HCT116 (cell line): ENCODE measurements at regions not wholly inside any gene's neighbourhood (a gene's known extent, or its start where the extent isn't known, plus 50 kb on each side); places are given as distances from the start of the nearest gene placed in this dataset.
"Not testable (repeated sequence)": the region's sequence is repeated elsewhere in the genome, so short reads cannot be mapped to it uniquely, and the experiment has no call there.

Source experiments
- ATAC-seq: fragments of 200-7000 bp; cut with Tn5 transposase; 2 replicates; pipeline ENCODE4 v1.9.1; 2020; ENCODE audit warnings: mild to moderate bottlenecking, moderate library complexity
- BruUV-seq: library from RNA; stranded (reverse); fragments of 400-500 nt; replicated peaks from 2 replicates; lab custom pipeline; 2021; lab: Mats Ljungman, UMichigan
- CTCF ChIA-PET: fragments of 300-600 bp; sonication (Branson Sonifier 250); formaldehyde crosslinking; loops from one replicate; lab custom pipeline; 2021; ENCODE audit warnings: antibody characterized with exemption; lab: Charles Lee
- POLR2A ChIA-PET: fragments of 300-600, 350-600 bp; sonication (Branson Sonifier 250); formaldehyde crosslinking; loops from one replicate; lab custom pipeline; 2021; ENCODE audit warnings: antibody characterized with exemption; lab: Charles Lee
- RAD21 ChIA-PET, 2 experiments: fragments of 300-600 bp; sonication (Branson Sonifier 250); formaldehyde crosslinking; loops; one replicate each; lab custom pipeline; 2023; ENCODE audit warnings: low total read pairs in 2 of 2; ENCODE audit not compliant: uncharacterized antibody in 2 of 2, unreplicated experiment in 2 of 2, low non-redundant PET in 1 of 2; lab: Charles Lee
- DNase-seq: peaks from one replicate; pipeline ENCODE4 v3.0.0-alpha.2; 2010; ENCODE audit warnings: low read depth, low spot score
- H2AFZ ChIP-seq: fragments of 200-600 bp; shearing (Covaris generic), sonication (generic); 2 replicates; pipeline ENCODE4 v1.6.1; 2017; ENCODE audit warnings: low read depth, mixed run types, mixed read lengths, antibody characterized with exemption, low read length; ENCODE audit not compliant: poor library complexity, severe bottlenecking
- H3K27ac ChIP-seq: 2 replicates; pipeline ENCODE4 v1.5.1; 2012; ENCODE audit warnings: low read depth, low read length
- H3K27me3 ChIP-seq: fragments of 200-600 bp; sonication (generic); 2 replicates; pipeline ENCODE4 v1.6.1; 2016; ENCODE audit warnings: mixed run types, low read length, mixed read lengths; ENCODE audit not compliant: insufficient read depth
- H3K36me3 ChIP-seq, 2 experiments: fragments of 200-500 bp in 1 of 2; fragments of 200-600 bp in 1 of 2; sonication (Bioruptor generic) in 1 of 2; sonication (generic) in 1 of 2; 2 replicates each; pipeline versions ENCODE4 v1.5.1 to v1.6.1; 2014 to 2016; ENCODE audit warnings: low read length in 2 of 2, inconsistent platforms in 1 of 2, mixed read lengths in 1 of 2, mixed run types in 1 of 2; ENCODE audit not compliant: insufficient read depth in 2 of 2, control insufficient read depth in 1 of 2
- H3K4me1 ChIP-seq, 2 experiments: fragments of 200-600 bp in 1 of 2; sonication (generic) in 1 of 2; 2 replicates each; pipeline versions ENCODE4 v1.5.1 to v1.6.1; 2012 to 2017; ENCODE audit warnings: low read length in 2 of 2, inconsistent platforms in 1 of 2, mild to moderate bottlenecking in 1 of 2, mixed read lengths in 1 of 2, mixed run types in 1 of 2, moderate library complexity in 1 of 2; ENCODE audit not compliant: insufficient read depth in 2 of 2, control insufficient read depth in 1 of 2
- H3K4me2 ChIP-seq: fragments of 200-600 bp; sonication (generic); 2 replicates; pipeline ENCODE4 v1.6.1; 2017; ENCODE audit warnings: mixed run types, low read length, mixed read lengths
- H3K4me3 ChIP-seq, 2 experiments: fragments of 200-600 bp in 1 of 2; sonication (generic) in 1 of 2; replicated peaks in 1 of 2; 2 replicates each; pipeline ENCODE4 v1.5.1; 2011 to 2016; ENCODE audit warnings: low read length in 2 of 2, control low read depth in 1 of 2, low read depth in 1 of 2, mild to moderate bottlenecking in 1 of 2, mixed read lengths in 1 of 2, mixed run types in 1 of 2
- H3K79me2 ChIP-seq: fragments of 200-600 bp; sonication (generic); 2 replicates; pipeline ENCODE4 v1.6.1; 2017; ENCODE audit warnings: mild to moderate bottlenecking, mixed run types, low read length, moderate library complexity, mixed read lengths; ENCODE audit not compliant: insufficient read depth
- H3K9ac ChIP-seq: fragments of 200-600 bp; sonication (generic); 2 replicates; pipeline ENCODE4 v1.6.1; 2016; ENCODE audit warnings: low read length, mixed read lengths
- H3K9me2 ChIP-seq: fragments of 200-600 bp; sonication (generic), shearing (Covaris generic); 2 replicates; pipeline ENCODE4 v1.6.1; 2017; ENCODE audit warnings: mixed run types, mild to moderate bottlenecking, moderate library complexity; ENCODE audit not compliant: insufficient read depth
- H3K9me3 ChIP-seq, 2 experiments: fragments of 200-500 bp in 1 of 2; fragments of 200-600 bp in 1 of 2; sonication (Bioruptor generic) in 1 of 2; sonication (generic) in 1 of 2; 2 replicates each; pipeline ENCODE4 v1.6.1; 2014 to 2017; ENCODE audit warnings: low read length in 2 of 2, mixed read lengths in 2 of 2, inconsistent platforms in 1 of 2, low read depth in 1 of 2, mild to moderate bottlenecking in 1 of 2, mixed run types in 1 of 2, moderate library complexity in 1 of 2; ENCODE audit not compliant: control insufficient read depth in 1 of 2, insufficient read depth in 1 of 2
- H4K20me1 ChIP-seq: fragments of 200-600 bp; sonication (generic), shearing (Covaris generic); 2 replicates; pipeline ENCODE4 v1.6.1; 2017; ENCODE audit warnings: mixed run types, mild to moderate bottlenecking, moderate library complexity; ENCODE audit not compliant: insufficient read depth
- CEBPB ChIP-seq: IDR thresholded peaks from 2 replicates; pipeline ENCODE4 v1.6.1; 2012; ENCODE audit warnings: low read depth
- EGR1 ChIP-seq: IDR thresholded peaks from 2 replicates; pipeline ENCODE4 v1.6.1; 2012; ENCODE audit warnings: low read depth
- JUND ChIP-seq: IDR thresholded peaks from 2 replicates; pipeline ENCODE4 v1.6.1; 2012
- MAX ChIP-seq: IDR thresholded peaks from 2 replicates; pipeline ENCODE4 v1.6.1; 2012
- POLR2A ChIP-seq: IDR thresholded peaks from 2 replicates; pipeline ENCODE4 v1.7.0; 2011; ENCODE audit warnings: borderline replicate concordance; ENCODE audit not compliant: insufficient read depth, insufficient read length; ENCODE audit errors: extremely low read depth
- POLR2AphosphoS5 ChIP-seq: IDR thresholded peaks from 2 replicates; pipeline ENCODE4 v1.6.1; 2011; ENCODE audit warnings: mild to moderate bottlenecking, low read depth, low read length, moderate library complexity
- RAD21 ChIP-seq: IDR thresholded peaks from 2 replicates; pipeline ENCODE4 v1.6.1; 2012; ENCODE audit warnings: low read depth, mild to moderate bottlenecking
- SIN3A ChIP-seq: IDR thresholded peaks from 2 replicates; pipeline ENCODE4 v1.6.1; 2012; ENCODE audit warnings: low read depth
- TCF7L2 ChIP-seq: IDR thresholded peaks from 2 replicates; pipeline ENCODE4 v1.7.0; 2011; ENCODE audit warnings: borderline replicate concordance, inconsistent platforms; ENCODE audit not compliant: insufficient read depth, insufficient read length; ENCODE audit errors: extremely low read depth
- YY1 ChIP-seq: IDR thresholded peaks from 2 replicates; pipeline ENCODE4 v1.6.1; 2011; ENCODE audit warnings: low read length, low read depth, moderate library complexity, mild to moderate bottlenecking; ENCODE audit not compliant: insufficient replicate concordance; ENCODE audit errors: extremely low read depth
- ZNF274 ChIP-seq: fragments of 200-500 bp; sonication (Bioruptor generic); IDR thresholded peaks from 2 replicates; pipeline ENCODE4 v1.6.1; 2014; ENCODE audit warnings: mild to moderate bottlenecking, low read depth, low read length, inconsistent platforms
- intact Hi-C: fragments of 100-400 bp; cut with micrococcal nuclease; formaldehyde crosslinking; loops from 2 replicates; pipeline ENCODE4 v1.10.0; 2022
- TF ChIP-seq, protein P1 (sequence below): IDR thresholded peaks from 2 replicates; pipeline ENCODE4 v1.6.1; 2012; ENCODE audit warnings: low read depth

DNA sequence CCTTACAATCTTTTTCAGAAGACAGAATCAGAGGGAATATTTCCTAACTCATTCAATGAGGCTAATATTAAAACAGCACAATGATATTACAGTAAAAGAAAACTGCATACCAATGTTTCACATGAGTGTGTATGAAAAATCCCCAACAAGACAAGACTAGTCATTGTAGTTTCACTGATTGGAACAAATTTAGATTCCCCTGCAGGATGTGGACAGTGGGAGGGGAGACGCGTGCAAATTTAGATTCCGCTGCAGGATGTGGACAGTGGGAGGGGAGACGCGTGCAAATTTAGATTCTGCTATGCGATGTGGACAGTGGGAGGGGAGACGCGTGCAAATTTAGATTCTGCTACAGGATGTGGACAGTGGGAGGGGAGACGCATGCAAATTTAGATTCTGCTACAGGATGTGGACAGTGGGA, 138.7 kb downstream of the LMLN start:
- POLR2A ChIA-PET, BruUV-seq, H3K9ac ChIP-seq, H3K27ac ChIP-seq, H3K4me3 ChIP-seq, RAD21 ChIA-PET, ATAC-seq, H3K4me2 ChIP-seq, H3K27me3 ChIP-seq, H3K9me2 ChIP-seq, H3K4me1 ChIP-seq, CTCF ChIA-PET, DNase-seq, H4K20me1 ChIP-seq, H3K36me3 ChIP-seq, H2AFZ ChIP-seq, intact Hi-C loops, H3K79me2 ChIP-seq, H3K9me3 ChIP-seq: not testable (repeated sequence)

GRCh38 chr3:198103070-198103469, 143.1 kb downstream of the LMLN start:
- H3K79me2 ChIP-seq, H3K27ac ChIP-seq, DNase-seq, H3K9ac ChIP-seq, H4K20me1 ChIP-seq, H3K36me3 ChIP-seq, ATAC-seq, POLR2A ChIA-PET, intact Hi-C loops, H3K4me3 ChIP-seq, H3K9me2 ChIP-seq, H3K9me3 ChIP-seq, H2AFZ ChIP-seq, BruUV-seq, RAD21 ChIA-PET, CTCF ChIA-PET, H3K4me1 ChIP-seq, H3K27me3 ChIP-seq, H3K4me2 ChIP-seq: not testable (repeated sequence)

GRCh38 chr3:198106265-198106664, 146.2 kb downstream of the LMLN start:
- H3K9me2 ChIP-seq, result no peaks in the 10 kb centered on the region
- TF ChIP-seq ZNF274 (no peak), JUND (no peak), SIN3A (no peak), MAX (no peak), TCF7L2 (no peak), POLR2A (no peak), YY1 (no peak), CEBPB (no peak), EGR1 (no peak), POLR2AphosphoS5 (no peak), RAD21 (no peak)
- TF ChIP-seq, protein P1, sequence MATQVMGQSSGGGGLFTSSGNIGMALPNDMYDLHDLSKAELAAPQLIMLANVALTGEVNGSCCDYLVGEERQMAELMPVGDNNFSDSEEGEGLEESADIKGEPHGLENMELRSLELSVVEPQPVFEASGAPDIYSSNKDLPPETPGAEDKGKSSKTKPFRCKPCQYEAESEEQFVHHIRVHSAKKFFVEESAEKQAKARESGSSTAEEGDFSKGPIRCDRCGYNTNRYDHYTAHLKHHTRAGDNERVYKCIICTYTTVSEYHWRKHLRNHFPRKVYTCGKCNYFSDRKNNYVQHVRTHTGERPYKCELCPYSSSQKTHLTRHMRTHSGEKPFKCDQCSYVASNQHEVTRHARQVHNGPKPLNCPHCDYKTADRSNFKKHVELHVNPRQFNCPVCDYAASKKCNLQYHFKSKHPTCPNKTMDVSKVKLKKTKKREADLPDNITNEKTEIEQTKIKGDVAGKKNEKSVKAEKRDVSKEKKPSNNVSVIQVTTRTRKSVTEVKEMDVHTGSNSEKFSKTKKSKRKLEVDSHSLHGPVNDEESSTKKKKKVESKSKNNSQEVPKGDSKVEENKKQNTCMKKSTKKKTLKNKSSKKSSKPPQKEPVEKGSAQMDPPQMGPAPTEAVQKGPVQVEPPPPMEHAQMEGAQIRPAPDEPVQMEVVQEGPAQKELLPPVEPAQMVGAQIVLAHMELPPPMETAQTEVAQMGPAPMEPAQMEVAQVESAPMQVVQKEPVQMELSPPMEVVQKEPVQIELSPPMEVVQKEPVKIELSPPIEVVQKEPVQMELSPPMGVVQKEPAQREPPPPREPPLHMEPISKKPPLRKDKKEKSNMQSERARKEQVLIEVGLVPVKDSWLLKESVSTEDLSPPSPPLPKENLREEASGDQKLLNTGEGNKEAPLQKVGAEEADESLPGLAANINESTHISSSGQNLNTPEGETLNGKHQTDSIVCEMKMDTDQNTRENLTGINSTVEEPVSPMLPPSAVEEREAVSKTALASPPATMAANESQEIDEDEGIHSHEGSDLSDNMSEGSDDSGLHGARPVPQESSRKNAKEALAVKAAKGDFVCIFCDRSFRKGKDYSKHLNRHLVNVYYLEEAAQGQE, result no peak

More at GRCh38 chr3:198106265-198106664, 146.2 kb downstream of the LMLN start:
- Histone ChIP-seq H3K4me2 (no peak overlapping the region), H3K27me3 (no peaks in the 10 kb centered on the region), H3K27ac (no peak overlapping the region), H3K79me2 (no peaks in the 10 kb centered on the region), H4K20me1 (no peaks in the 10 kb centered on the region), H2AFZ (no peak overlapping the region), H3K4me1 (peaks cover 7 to 9% of the 10 kb centered on the region in 2 experiments; a peak in 3 of 4 replicates), H3K9me3 (no peaks in the 10 kb centered on the region), H3K4me3 (no peak overlapping the region), H3K9ac (no peak overlapping the region), H3K36me3 (no peaks in the 10 kb centered on the region)
- ChIA-PET RAD21 (no interaction called here), CTCF (no interaction called here), POLR2A (no interaction called here)
- no TSS peak for BruUV-seq
- intact Hi-C loops, result no loop called here
- ATAC-seq, result no peak
- DNase-seq, result no peak
